ENCODE measurements at regions not wholly inside any gene's neighbourhood (a gene's known extent, or its start where the extent isn't known, plus 50 kb on each side); places are given as distances from the start of the nearest gene placed in this dataset.

DNA sequence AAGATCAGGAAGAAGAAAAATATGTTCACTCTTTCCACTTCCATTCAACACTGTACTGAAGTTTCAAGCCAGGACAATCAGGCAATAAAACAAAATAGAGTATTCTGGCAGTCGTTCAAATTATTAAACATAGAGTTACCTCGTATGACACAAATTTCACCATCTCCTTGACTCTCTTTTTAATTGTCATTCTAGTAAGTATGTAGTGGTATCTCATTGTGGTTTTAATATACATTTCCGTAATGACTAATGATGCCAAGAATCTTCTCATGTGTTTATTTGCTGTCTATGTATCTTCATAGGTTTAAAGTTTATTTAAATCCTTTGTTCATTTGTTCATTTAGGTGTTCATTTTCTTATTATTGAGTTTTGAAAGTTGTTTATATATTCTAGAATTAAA, 352.2 kb downstream of the IDS start:
- H3K27ac Mint-ChIP-seq = no peak overlapping the region
- no peaks in the 10 kb centered on the region for H3K27me3 Mint-ChIP-seq (ENCODE audit: low read depth)
- TF ChIP-seq, protein P1, sequence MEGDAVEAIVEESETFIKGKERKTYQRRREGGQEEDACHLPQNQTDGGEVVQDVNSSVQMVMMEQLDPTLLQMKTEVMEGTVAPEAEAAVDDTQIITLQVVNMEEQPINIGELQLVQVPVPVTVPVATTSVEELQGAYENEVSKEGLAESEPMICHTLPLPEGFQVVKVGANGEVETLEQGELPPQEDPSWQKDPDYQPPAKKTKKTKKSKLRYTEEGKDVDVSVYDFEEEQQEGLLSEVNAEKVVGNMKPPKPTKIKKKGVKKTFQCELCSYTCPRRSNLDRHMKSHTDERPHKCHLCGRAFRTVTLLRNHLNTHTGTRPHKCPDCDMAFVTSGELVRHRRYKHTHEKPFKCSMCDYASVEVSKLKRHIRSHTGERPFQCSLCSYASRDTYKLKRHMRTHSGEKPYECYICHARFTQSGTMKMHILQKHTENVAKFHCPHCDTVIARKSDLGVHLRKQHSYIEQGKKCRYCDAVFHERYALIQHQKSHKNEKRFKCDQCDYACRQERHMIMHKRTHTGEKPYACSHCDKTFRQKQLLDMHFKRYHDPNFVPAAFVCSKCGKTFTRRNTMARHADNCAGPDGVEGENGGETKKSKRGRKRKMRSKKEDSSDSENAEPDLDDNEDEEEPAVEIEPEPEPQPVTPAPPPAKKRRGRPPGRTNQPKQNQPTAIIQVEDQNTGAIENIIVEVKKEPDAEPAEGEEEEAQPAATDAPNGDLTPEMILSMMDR (IDR thresholded peaks at IDR 0.05; ENCODE audit: unreplicated experiment) = no peak
- H3K9me3 Mint-ChIP-seq = peaks cover 20% of the 10 kb centered on the region
- H3K4me3 Mint-ChIP-seq = no peak overlapping the region
- no peak for DNase-seq (ENCODE audit: low spot score in 2 of 2, unreplicated experiment in 2 of 2)
- H3K36me3 Mint-ChIP-seq = no peaks in the 10 kb centered on the region
- no peaks in the 10 kb centered on the region for H3K4me1 Mint-ChIP-seq

- Mint-ChIP-seq H3K36me3 (no peaks in the 10 kb centered on the region), H3K27me3 (ENCODE audit: low read depth) (no peaks in the 10 kb centered on the region), H3K9me3 (peaks cover 26% of the 10 kb centered on the region), H3K27ac (no peak overlapping the region), H3K4me1 (no peaks in the 10 kb centered on the region), H3K4me3 (no peak overlapping the region)
- TF ChIP-seq, protein P1 (IDR thresholded peaks at IDR 0.05; ENCODE audit: unreplicated experiment) = no peak
- no peak for DNase-seq (ENCODE audit: low spot score in 2 of 2, unreplicated experiment in 2 of 2)
Measured at GRCh38 chrX:149151805-149152757, 353.0 kb downstream of the IDS start.

DNA sequence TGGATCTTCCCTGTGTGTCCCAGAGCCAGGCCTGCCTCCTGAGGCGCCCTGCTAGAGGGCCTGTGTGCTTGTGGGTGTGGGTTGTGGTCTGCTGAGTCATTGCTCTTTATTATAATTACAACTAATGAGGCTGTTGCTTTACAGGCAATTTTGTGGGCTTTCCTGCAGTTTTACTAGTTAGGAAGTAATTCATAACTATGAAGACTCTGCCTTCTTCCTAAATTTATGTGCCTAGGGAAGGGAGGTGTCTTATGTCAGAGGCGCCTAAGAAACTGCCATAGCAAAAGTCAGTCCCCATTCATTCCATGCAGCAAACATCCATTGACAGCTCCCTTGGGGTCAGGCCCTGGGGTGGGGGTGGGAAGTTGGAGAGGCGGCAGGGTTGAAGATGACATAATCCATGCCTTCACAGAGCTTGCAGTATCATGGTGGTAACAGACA, 359.2 kb downstream of the IDS start:
- DNase-seq (ENCODE audit: low spot score in 2 of 2, unreplicated experiment in 2 of 2) = no peak
- Mint-ChIP-seq H3K4me3 (no peak overlapping the region), H3K27me3 (ENCODE audit: low read depth) (no peaks in the 10 kb centered on the region), H3K4me1 (peaks cover 2% of the 10 kb centered on the region), H3K27ac (no peak overlapping the region), H3K36me3 (no peaks in the 10 kb centered on the region), H3K9me3 (peaks cover 49% of the 10 kb centered on the region)
- TF ChIP-seq, protein P1 (IDR thresholded peaks at IDR 0.05; ENCODE audit: unreplicated experiment) = no peak

- peaks cover 34% of the 10 kb centered on the region for H3K9me3 Mint-ChIP-seq
- H3K27ac Mint-ChIP-seq = no peak overlapping the region
- H3K4me1 Mint-ChIP-seq = peaks cover 9% of the 10 kb centered on the region
- H3K36me3 Mint-ChIP-seq = no peaks in the 10 kb centered on the region
- DNase-seq (ENCODE audit: low spot score in 2 of 2, unreplicated experiment in 2 of 2) = no peak
- TF ChIP-seq, protein P1 (IDR thresholded peaks at IDR 0.05; ENCODE audit: unreplicated experiment) = no peak
- H3K27me3 Mint-ChIP-seq (ENCODE audit: low read depth) = no peaks in the 10 kb centered on the region
- H3K4me3 Mint-ChIP-seq = no peak overlapping the region
Measured at GRCh38 chrX:149131774-149132173, 373.3 kb downstream of the IDS start.

DNA sequence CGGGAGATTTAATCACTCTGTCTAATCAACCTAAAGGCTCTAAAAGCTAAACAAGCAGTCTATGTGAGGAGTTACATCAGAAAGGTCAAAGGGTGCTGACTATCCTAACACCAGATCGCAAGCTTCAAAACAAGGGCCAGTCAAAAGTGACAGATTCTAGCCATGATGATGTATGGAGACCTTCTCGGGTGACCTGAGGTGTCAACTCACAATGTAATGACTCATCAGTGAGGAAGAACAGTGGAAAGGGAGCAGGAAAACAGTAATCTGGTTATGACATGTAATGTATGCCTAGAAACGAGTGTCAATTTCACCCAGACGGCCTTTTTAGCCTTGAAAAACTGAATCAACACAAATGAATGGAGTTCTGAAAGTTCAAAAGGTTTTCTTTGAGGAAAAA, 375.3 kb downstream of the IDS start:
- Mint-ChIP-seq H3K27ac (no peak overlapping the region), H3K27me3 (ENCODE audit: low read depth) (no peaks in the 10 kb centered on the region), H3K36me3 (no peaks in the 10 kb centered on the region), H3K4me3 (no peak overlapping the region), H3K4me1 (peaks cover 9% of the 10 kb centered on the region), H3K9me3 (peaks cover 23% of the 10 kb centered on the region)
- no peak for DNase-seq (ENCODE audit: low spot score in 2 of 2, unreplicated experiment in 2 of 2)
- TF ChIP-seq, protein P1 (IDR thresholded peaks at IDR 0.05; ENCODE audit: unreplicated experiment) = no peak

Data from mesothelial cell of epicardium (in vitro differentiated cells).